ENCODE measurements at regions not wholly inside any gene's neighbourhood (a gene's known extent, or its start where the extent isn't known, plus 50 kb on each side); places are given as distances from the start of the nearest gene placed in this dataset.

GRCh38 chr6:11961923-11962322 is 50.2 kb upstream of the HIVEP1 start:
- TF ChIP-seq, protein P1, sequence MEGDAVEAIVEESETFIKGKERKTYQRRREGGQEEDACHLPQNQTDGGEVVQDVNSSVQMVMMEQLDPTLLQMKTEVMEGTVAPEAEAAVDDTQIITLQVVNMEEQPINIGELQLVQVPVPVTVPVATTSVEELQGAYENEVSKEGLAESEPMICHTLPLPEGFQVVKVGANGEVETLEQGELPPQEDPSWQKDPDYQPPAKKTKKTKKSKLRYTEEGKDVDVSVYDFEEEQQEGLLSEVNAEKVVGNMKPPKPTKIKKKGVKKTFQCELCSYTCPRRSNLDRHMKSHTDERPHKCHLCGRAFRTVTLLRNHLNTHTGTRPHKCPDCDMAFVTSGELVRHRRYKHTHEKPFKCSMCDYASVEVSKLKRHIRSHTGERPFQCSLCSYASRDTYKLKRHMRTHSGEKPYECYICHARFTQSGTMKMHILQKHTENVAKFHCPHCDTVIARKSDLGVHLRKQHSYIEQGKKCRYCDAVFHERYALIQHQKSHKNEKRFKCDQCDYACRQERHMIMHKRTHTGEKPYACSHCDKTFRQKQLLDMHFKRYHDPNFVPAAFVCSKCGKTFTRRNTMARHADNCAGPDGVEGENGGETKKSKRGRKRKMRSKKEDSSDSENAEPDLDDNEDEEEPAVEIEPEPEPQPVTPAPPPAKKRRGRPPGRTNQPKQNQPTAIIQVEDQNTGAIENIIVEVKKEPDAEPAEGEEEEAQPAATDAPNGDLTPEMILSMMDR (IDR thresholded peaks at IDR 0.05): no peak
- intact Hi-C loops (cut with DNase I, micrococcal nuclease): no loop called here
- Histone ChIP-seq H3K36me3 (ENCODE audit: low read depth) (no peaks in the 10 kb centered on the region), H3K9me3 (no peaks in the 10 kb centered on the region), H3K4me1 (ENCODE audit: low read depth) (no peaks in the 10 kb centered on the region), H3K4me3 (no peak overlapping the region)
- no peak for ATAC-seq
- no peak for DNase-seq

GRCh38 chr6:11960909-11961779 is 51.0 kb upstream of the HIVEP1 start:
- Histone ChIP-seq H3K36me3 (ENCODE audit: low read depth) (no peaks in the 10 kb centered on the region), H3K4me1 (ENCODE audit: low read depth) (no peaks in the 10 kb centered on the region), H3K4me3 (no peak overlapping the region), H3K9me3 (no peaks in the 10 kb centered on the region)
- no peak for DNase-seq
- intact Hi-C loops (cut with DNase I, micrococcal nuclease): no loop called here
- no peak for ATAC-seq
- TF ChIP-seq, protein P1 (IDR thresholded peaks at IDR 0.05): no peak

- intact Hi-C loops (cut with DNase I, micrococcal nuclease): no loop called here
Measured at GRCh38 chr6:11956781-11957180, 55.3 kb upstream of the HIVEP1 start.

GRCh38 chr6:11953641-11954040 is 58.5 kb upstream of the HIVEP1 start:
- no peak for DNase-seq
- intact Hi-C loops (cut with DNase I, micrococcal nuclease): no loop called here
- no peak for ATAC-seq
- Histone ChIP-seq H3K4me1 (ENCODE audit: low read depth) (no peaks in the 10 kb centered on the region), H3K9me3 (no peaks in the 10 kb centered on the region), H3K36me3 (ENCODE audit: low read depth) (no peaks in the 10 kb centered on the region), H3K4me3 (no peak overlapping the region)
- TF ChIP-seq, protein P1 (IDR thresholded peaks at IDR 0.05): no peak

More at GRCh38 chr6:11956781-11957180, 55.3 kb upstream of the HIVEP1 start:
- ATAC-seq (no peak), DNase-seq (no peak)
- H3K9me3 ChIP-seq: no peaks in the 10 kb centered on the region
- no peaks in the 10 kb centered on the region for H3K4me1 ChIP-seq (ENCODE audit: low read depth)
- TF ChIP-seq, protein P1 (IDR thresholded peaks at IDR 0.05): no peak
- no peak overlapping the region for H3K4me3 ChIP-seq
- no peaks in the 10 kb centered on the region for H3K36me3 ChIP-seq (ENCODE audit: low read depth)

DNA sequence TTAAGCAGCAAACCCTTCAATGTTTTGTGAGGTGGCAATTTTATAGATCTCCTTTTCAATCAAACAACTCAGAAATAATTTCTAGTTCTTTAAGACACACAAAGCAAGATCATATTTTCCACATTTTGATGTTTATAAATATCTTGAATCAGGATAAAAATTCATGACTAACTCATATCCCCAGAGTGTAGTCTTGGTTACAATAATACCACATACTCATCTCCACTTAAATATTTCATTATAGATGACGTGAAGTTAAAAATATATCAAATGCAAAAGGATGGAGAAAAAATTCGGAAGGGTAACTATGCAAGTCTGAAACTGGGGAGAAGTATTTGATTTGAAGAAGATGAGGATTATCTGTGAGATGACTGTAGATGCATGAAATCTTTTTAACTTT is 59.8 kb upstream of the HIVEP1 start:
- intact Hi-C loops (cut with DNase I, micrococcal nuclease): no loop called here
- Histone ChIP-seq H3K4me3 (no peak overlapping the region), H3K9me3 (no peaks in the 10 kb centered on the region), H3K36me3 (ENCODE audit: low read depth) (no peaks in the 10 kb centered on the region), H3K4me1 (ENCODE audit: low read depth) (no peaks in the 10 kb centered on the region)
- TF ChIP-seq, protein P1 (IDR thresholded peaks at IDR 0.05): no peak
- ATAC-seq: no peak
- no peak for DNase-seq
